Left forelimb (tissue), 1 donor: ENCODE measurements at regions not wholly inside any gene's neighbourhood (a gene's known extent, or its start where the extent isn't known, plus 50 kb on each side); places are given as distances from the start of the nearest gene placed in this dataset.
"Not testable (repeated sequence)": the region's sequence is repeated elsewhere in the genome, so short reads cannot be mapped to it uniquely, and the experiment has no call there.

Experiments used
- DNase-seq: peaks from one replicate; pipeline ENCODE4 v3.0.0-alpha.2; 2018; ENCODE audit warnings: low spot score

GRCh38 chr5:87105577-87105976 is 162.1 kb upstream of the RASA1 start:
- no peak for DNase-seq

- no peak for DNase-seq
These were observed 157.9 kb upstream of the RASA1 start for GRCh38 chr5:87109746-87110145.

- DNase-seq, result no peak
These were observed 157.0 kb upstream of the RASA1 start for GRCh38 chr5:87110721-87111120.

GRCh38 chr5:87113861-87114260 is 153.8 kb upstream of the RASA1 start:
- DNase-seq, result no peak

- DNase-seq, result no peak
These were observed 153.1 kb upstream of the RASA1 start for GRCh38 chr5:87114631-87115030.

GRCh38 chr5:87115839-87116364 is 151.8 kb upstream of the RASA1 start:
- no peak for DNase-seq

- DNase-seq, result no peak
These were observed 150.7 kb upstream of the RASA1 start for GRCh38 chr5:87116825-87117512.

- no peak for DNase-seq
These were observed 148.1 kb upstream of the RASA1 start for GRCh38 chr5:87119588-87119987.

GRCh38 chr5:87120518-87121303 is 147.0 kb upstream of the RASA1 start:
- no peak for DNase-seq

GRCh38 chr5:87121304-87122150 is 146.2 kb upstream of the RASA1 start:
- no peak for DNase-seq

- no peak for DNase-seq
These were observed 145.3 kb upstream of the RASA1 start for GRCh38 chr5:87122151-87122977.

- no peak for DNase-seq
These were observed 141.9 kb upstream of the RASA1 start for GRCh38 chr5:87125766-87126165.

- DNase-seq, result no peak
These were observed 140.8 kb upstream of the RASA1 start for GRCh38 chr5:87126869-87127268.

GRCh38 chr5:87127426-87127825 is 140.3 kb upstream of the RASA1 start:
- no peak for DNase-seq

GRCh38 chr5:87127956-87128687 is 139.6 kb upstream of the RASA1 start:
- no peak for DNase-seq

GRCh38 chr5:87129046-87129445 is 138.6 kb upstream of the RASA1 start:
- DNase-seq, result no peak

GRCh38 chr5:87132696-87133095 is 135.0 kb upstream of the RASA1 start:
- DNase-seq, result no peak

- not testable (repeated sequence) for DNase-seq
These were observed 133.2 kb upstream of the RASA1 start for GRCh38 chr5:87134513-87134912.

- no peak for DNase-seq
These were observed 131.6 kb upstream of the RASA1 start for GRCh38 chr5:87136096-87136495.

GRCh38 chr5:87136733-87137132 is 130.9 kb upstream of the RASA1 start:
- no peak for DNase-seq

- DNase-seq, result no peak
These were observed 130.4 kb upstream of the RASA1 start for GRCh38 chr5:87137283-87137682.
